GM12878 (cell line): ENCODE measurements at regions not wholly inside any gene's neighbourhood (a gene's known extent, or its start where the extent isn't known, plus 50 kb on each side); places are given as distances from the start of the nearest gene placed in this dataset.

Experiments
- ATAC-seq: fragments of 200-7000 bp; cut with Tn5 transposase; 3 replicates; pipeline ENCODE4 v1.9.1; 2020; ENCODE audit warnings: mild to moderate bottlenecking, moderate library complexity
- BruUV-seq: library from RNA; stranded (reverse); fragments of 400-500 nt; replicated peaks from 2 replicates; lab custom pipeline; 2021; lab: Mats Ljungman, UMichigan
- CTCF ChIA-PET: fragments of 300-600 bp; sonication (Branson Sonifier 250); formaldehyde crosslinking; extraction: SDS; loops from one replicate; lab custom pipeline; 2021; ENCODE audit warnings: inconsistent platforms; lab: Yijun Ruan, JAX
- POLR2A ChIA-PET: fragments of 350-600 bp; formaldehyde crosslinking; extraction: SDS; loops from one replicate; lab custom pipeline; 2021; ENCODE audit warnings: inconsistent platforms; lab: Charles Lee
- RAD21 ChIA-PET: fragments of 300-600 bp; sonication (Branson Sonifier 250); formaldehyde crosslinking; loops from one replicate; lab custom pipeline; 2023; ENCODE audit warnings: antibody characterized with exemption; ENCODE audit not compliant: unreplicated experiment; lab: Charles Lee
- SMC1A ChIA-PET: fragments of 300-600 bp; sonication (Branson Sonifier 250); formaldehyde crosslinking; loops from one replicate; lab custom pipeline; 2023; ENCODE audit not compliant: unreplicated experiment, uncharacterized antibody; lab: Charles Lee
- DNase-seq: peaks from one replicate; pipeline ENCODE4 v3.0.0-alpha.2; 2011; ENCODE audit warnings: low read depth, low spot score
- FAIRE-seq: peaks from 3 replicates; lab custom pipeline; 2011; peaks lifted over from hg19 to GRCh38; lab: Jason Lieb, UNC
- H2AFZ ChIP-seq: 2 replicates; pipeline ENCODE4 v1.6.0; 2011; ENCODE audit warnings: low read depth, low read length, control low read depth; ENCODE audit not compliant: control insufficient read depth
- H3K27ac ChIP-seq: 2 replicates; pipeline ENCODE4 v1.5.1; 2011; ENCODE audit warnings: control low read depth; ENCODE audit not compliant: control insufficient read depth, insufficient read depth
- H3K27me3 ChIP-seq, 2 experiments: replicated peaks in 1 of 2; 2 replicates each; pipeline versions ENCODE4 v1.6.0 to v1.6.1; 2011; ENCODE audit warnings: low read length in 1 of 2; ENCODE audit not compliant: control insufficient read depth in 2 of 2, insufficient read depth in 2 of 2
- H3K36me3 ChIP-seq, 2 experiments: 2 replicates each; pipeline ENCODE4 v1.5.1; 2011; ENCODE audit warnings: low read length in 1 of 2; ENCODE audit not compliant: control insufficient read depth in 2 of 2, insufficient read depth in 2 of 2
- H3K4me1 ChIP-seq: 2 replicates; pipeline ENCODE4 v1.6.1; 2011; ENCODE audit warnings: mild to moderate bottlenecking, low read length, moderate library complexity, mixed read lengths; ENCODE audit not compliant: control insufficient read depth, insufficient read depth
- H3K4me2 ChIP-seq: 2 replicates; pipeline ENCODE4 v1.6.0; 2011; ENCODE audit warnings: control low read depth; ENCODE audit not compliant: control insufficient read depth, insufficient read depth
- H3K4me3 ChIP-seq: fragments of 200-600 bp; sonication (generic); 2 replicates; pipeline ENCODE4 v1.5.1; 2016
- H3K79me2 ChIP-seq: 2 replicates; pipeline ENCODE4 v1.6.0; 2011; ENCODE audit warnings: low read length; ENCODE audit not compliant: control insufficient read depth, insufficient read depth
- H3K9ac ChIP-seq: 2 replicates; pipeline ENCODE4 v1.8.0; 2011; ENCODE audit warnings: low read length, control low read depth, mixed read lengths; ENCODE audit not compliant: control insufficient read depth, insufficient read depth
- H3K9me3 ChIP-seq: replicated peaks from 3 replicates; pipeline ENCODE4 v1.5.1; 2011; ENCODE audit warnings: mild to moderate bottlenecking, low read length; ENCODE audit not compliant: control insufficient read depth, insufficient read depth
- H4K20me1 ChIP-seq: 2 replicates; pipeline ENCODE4 v1.6.0; 2011; ENCODE audit not compliant: control insufficient read depth, insufficient read depth
- BCL3 ChIP-seq: IDR thresholded peaks from 2 replicates; pipeline ENCODE4 v1.6.1; 2011; ENCODE audit warnings: borderline replicate concordance, low read depth, mild to moderate bottlenecking, moderate library complexity, low read length; ENCODE audit not compliant: insufficient read depth, poor library complexity, severe bottlenecking
- CHD2 ChIP-seq: IDR thresholded peaks from 2 replicates; pipeline ENCODE4 v1.6.1; 2011; ENCODE audit warnings: low read depth, low read length, improper control_type of control experiment, borderline replicate concordance
- HCFC1 ChIP-seq: fragments of 150-350 bp; IDR thresholded peaks from 2 replicates; pipeline ENCODE4 v1.6.1; 2014; ENCODE audit warnings: low read length
- IRF4 ChIP-seq: IDR thresholded peaks from 2 replicates; pipeline ENCODE4 v1.6.1; 2011; ENCODE audit warnings: low read depth, low read length
- KAT2A ChIP-seq: conservative IDR thresholded peaks from 2 replicates; pipeline ENCODE4 v1.6.1; 2011; ENCODE audit warnings: low read depth, low read length; ENCODE audit not compliant: control insufficient read depth
- MXI1 ChIP-seq: fragments of 150-350 bp; IDR thresholded peaks from 2 replicates; pipeline ENCODE4 v1.6.1; 2011; ENCODE audit warnings: low read depth, mild to moderate bottlenecking, inconsistent platforms, low read length, improper control_type of control experiment
- POU2F2 ChIP-seq: IDR thresholded peaks from 3 replicates; pipeline ENCODE4 v1.6.1; 2011; ENCODE audit warnings: low read depth, mild to moderate bottlenecking, low read length, borderline replicate concordance
- STAT1 ChIP-seq: fragments of 450-650 bp; conservative IDR thresholded peaks from 2 replicates; pipeline ENCODE4 v1.6.1; 2014; ENCODE audit warnings: antibody characterized with exemption, mild to moderate bottlenecking
- ZNF207 ChIP-seq: fragments of 450-650 bp; IDR thresholded peaks from 2 replicates; pipeline ENCODE4 v1.6.1; 2014; ENCODE audit warnings: antibody characterized with exemption, mild to moderate bottlenecking, borderline replicate concordance
- WGBS: methylation state at CpG from one replicate; pipeline ENCODE4 v1.1.6; 2016; ENCODE audit warnings: low lambda C conversion rate; ENCODE audit not compliant: insufficient replicate concordance, insufficient coverage; ENCODE audit errors: missing lambda C conversion rate; 5-methylcytosine and 5-hydroxymethylcytosine counted together
- in situ Hi-C: fragments of 300-500 bp; cut with MboI; formaldehyde crosslinking; loops from 9 replicates; pipeline ENCODE4 v1.14.3; 2018; ENCODE audit warnings: mixed read lengths
- intact Hi-C: fragments of 100-400 bp; cut with micrococcal nuclease; formaldehyde crosslinking; loops from one replicate; pipeline ENCODE4 v1.14.2; 2022; ENCODE audit not compliant: unreplicated experiment
- TF ChIP-seq, protein P1 (sequence below): fragments of 450-650 bp; formaldehyde crosslinking; IDR thresholded peaks from 2 replicates; pipeline ENCODE4 v1.4.0; 2022; ENCODE audit warnings: mild to moderate bottlenecking, moderate library complexity

GRCh38 chr4:128457726-128458125, 170.1 kb upstream of the PGRMC2 start:
- H3K9me3 ChIP-seq = no peaks in the 10 kb centered on the region
- no peak overlapping the region for H3K4me2 ChIP-seq
- ATAC-seq = no peak
- no TSS peak for BruUV-seq
- no peak overlapping the region for H2AFZ ChIP-seq
- no peak for DNase-seq
- H3K36me3 ChIP-seq = no peaks in the 10 kb centered on the region
- 0 out of 2 replicates have a peak, but pooled peaks cover 3% of the 10 kb centered on the region for H3K4me1 ChIP-seq
- intact Hi-C loops = no loop called here
- WGBS = 24% methylated on average over 2 of the region's 2 CpGs
- RAD21 ChIA-PET = interaction anchor here (1.2 to 5.9 kb wide), 3 partner anchors 59 to 217 kb away, joined by 3 to 47 read pairs (median 45); no protein-coding TSS in a partner anchor
- TF ChIP-seq BCL3 = no peak
- TF ChIP-seq IRF4 = no peak
- no peak for TF ChIP-seq HCFC1
- TF ChIP-seq POU2F2 = no peak
- TF ChIP-seq, protein P1, sequence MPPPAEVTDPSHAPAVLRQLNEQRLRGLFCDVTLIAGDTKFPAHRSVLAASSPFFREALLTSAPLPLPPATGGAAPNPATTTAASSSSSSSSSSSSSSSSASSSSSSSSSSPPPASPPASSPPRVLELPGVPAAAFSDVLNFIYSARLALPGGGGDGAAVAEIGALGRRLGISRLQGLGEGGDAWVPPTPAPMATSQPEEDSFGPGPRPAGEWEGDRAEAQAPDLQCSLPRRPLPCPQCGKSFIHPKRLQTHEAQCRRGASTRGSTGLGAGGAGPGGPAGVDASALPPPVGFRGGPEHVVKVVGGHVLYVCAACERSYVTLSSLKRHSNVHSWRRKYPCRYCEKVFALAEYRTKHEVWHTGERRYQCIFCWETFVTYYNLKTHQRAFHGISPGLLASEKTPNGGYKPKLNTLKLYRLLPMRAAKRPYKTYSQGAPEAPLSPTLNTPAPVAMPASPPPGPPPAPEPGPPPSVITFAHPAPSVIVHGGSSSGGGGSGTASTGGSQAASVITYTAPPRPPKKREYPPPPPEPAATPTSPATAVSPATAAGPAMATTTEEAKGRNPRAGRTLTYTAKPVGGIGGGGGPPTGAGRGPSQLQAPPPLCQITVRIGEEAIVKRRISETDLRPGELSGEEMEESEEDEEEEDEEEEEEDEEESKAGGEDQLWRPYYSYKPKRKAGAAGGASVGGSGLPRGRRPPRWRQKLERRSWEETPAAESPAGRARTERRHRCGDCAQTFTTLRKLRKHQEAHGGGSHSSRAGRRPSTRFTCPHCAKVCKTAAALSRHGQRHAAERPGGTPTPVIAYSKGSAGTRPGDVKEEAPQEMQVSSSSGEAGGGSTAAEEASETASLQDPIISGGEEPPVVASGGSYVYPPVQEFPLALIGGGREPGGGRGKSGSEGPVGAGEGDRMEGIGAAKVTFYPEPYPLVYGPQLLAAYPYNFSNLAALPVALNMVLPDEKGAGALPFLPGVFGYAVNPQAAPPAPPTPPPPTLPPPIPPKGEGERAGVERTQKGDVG (CRISPR knock-in tag) = no peak
- no peak for TF ChIP-seq MXI1
- TF ChIP-seq KAT2A = no peak
- TF ChIP-seq ZNF207 = no peak
- no peak for TF ChIP-seq STAT1
- TF ChIP-seq CHD2 = no peak
- TF ChIP-seq, all 136 proteins: peak for 0
- Histone ChIP-seq H4K20me1 (no peaks in the 10 kb centered on the region), H3K9ac (no peak overlapping the region), H3K4me3 (no peak overlapping the region), H3K27me3 (no peaks in the 10 kb centered on the region), H3K79me2 (no peaks in the 10 kb centered on the region), H3K27ac (no peak overlapping the region)
- ChIA-PET SMC1A (interaction anchor here (1.4 kb wide), 1 partner anchor 95 kb away, joined by 6 read pairs; no protein-coding TSS in a partner anchor), POLR2A (no interaction called here), CTCF (interaction anchor here (1.2 to 6.0 kb wide), 2 partner anchors 13 to 60 kb away, joined by 4 to 35 read pairs; no protein-coding TSS in a partner anchor)
- in situ Hi-C loops = loop anchor here (5.0 kb wide), 1 partner anchor 410 kb away; no protein-coding TSS in a partner anchor
- FAIRE-seq = no peak
